Activated CD4-positive, alpha-beta T cell treated with anti-CD3 and anti-CD28 coated beads, Interleukin-10, Interleukin-2, amounts not matched to agents 100 ng/mL and 50 ng/mL, durations not matched to agents 16 hours and 8 hours (primary cell): ENCODE measurements at regions not wholly inside any gene's neighbourhood (a gene's known extent, or its start where the extent isn't known, plus 50 kb on each side); places are given as distances from the start of the nearest gene placed in this dataset.

ENCODE experiments used
- DNase-seq: peaks from one replicate; pipeline ENCODE4 v3.0.0-alpha.2; 2020

DNA sequence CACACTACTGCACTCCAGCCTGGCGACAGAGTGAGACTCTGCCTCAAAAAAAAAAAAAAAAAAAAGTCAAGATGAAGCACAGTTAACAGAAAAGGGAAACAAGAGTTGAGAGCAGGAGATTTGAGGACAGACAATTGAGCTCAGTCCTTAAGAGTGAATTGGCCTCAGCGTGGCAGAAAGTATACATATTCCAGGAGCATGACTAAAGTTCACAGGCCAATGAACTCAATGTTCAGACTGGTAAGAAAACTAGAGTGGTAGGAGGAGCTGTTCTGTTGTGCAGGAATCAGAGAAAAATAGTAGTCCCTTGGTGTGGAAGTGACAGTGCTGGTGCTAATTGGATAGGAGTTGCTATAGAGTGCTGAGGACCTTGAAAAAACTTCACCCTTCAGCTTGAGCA lies 60.0 kb downstream of the NRN1 start:
- DNase-seq: no peak

DNA sequence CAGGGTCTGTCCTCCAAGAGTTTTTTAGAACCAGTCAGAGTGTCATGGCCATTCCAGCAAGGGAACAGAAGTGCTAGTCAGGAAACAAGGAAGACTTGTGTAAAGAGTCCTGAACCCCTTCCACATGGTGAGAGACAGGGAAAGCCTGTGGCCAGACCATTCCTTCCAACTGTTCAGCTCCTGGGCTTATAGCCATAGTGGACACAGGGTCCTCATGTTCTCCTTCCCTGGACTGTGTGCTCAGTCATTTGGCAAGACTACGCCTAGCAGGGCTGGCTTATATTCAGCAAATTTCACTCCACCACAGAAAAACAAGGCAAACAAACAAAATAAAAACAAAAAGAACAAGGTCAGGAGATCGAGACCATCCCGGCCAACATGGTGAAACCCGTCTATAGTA lies 60.5 kb downstream of the NRN1 start:
- no peak for DNase-seq

DNA sequence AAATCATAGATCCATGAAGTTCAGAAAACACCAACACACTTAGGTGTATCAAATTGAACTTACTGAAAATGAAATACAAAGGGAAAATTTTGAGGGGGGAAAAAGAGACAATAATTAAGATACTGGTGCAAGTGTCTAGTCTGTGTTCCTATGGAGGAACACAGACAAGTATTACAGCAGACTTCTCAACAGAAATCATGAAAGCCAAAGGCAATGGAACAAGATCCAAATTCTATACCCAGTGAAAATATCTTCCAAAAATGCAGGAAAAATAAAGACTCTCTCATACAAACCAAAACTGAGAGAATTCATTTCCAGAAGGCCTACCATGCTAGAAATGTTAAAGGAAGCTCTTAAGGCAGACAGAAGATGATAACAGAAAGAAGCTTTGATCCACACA lies 63.1 kb downstream of the NRN1 start:
- DNase-seq: no peak

DNA sequence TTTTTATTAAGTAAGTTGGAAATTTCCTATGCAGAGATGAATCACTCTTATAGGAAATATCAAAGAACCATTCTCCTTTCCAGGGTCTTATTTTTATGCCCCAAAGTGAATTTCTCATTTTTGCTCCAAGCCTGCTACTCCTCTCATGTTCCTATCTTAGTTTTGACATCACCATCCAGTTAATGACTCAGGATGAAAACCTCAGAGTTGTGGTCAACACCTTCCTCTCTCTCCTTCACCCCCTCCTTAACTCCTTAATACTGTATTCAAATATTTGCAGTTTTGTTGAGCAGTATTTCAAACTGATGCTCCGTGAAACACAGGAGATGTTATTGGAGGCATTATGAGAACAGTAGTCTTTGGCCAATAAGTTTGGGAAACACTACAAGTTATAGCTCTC lies 64.1 kb downstream of the NRN1 start:
- DNase-seq: peak; percentile 7

DNA sequence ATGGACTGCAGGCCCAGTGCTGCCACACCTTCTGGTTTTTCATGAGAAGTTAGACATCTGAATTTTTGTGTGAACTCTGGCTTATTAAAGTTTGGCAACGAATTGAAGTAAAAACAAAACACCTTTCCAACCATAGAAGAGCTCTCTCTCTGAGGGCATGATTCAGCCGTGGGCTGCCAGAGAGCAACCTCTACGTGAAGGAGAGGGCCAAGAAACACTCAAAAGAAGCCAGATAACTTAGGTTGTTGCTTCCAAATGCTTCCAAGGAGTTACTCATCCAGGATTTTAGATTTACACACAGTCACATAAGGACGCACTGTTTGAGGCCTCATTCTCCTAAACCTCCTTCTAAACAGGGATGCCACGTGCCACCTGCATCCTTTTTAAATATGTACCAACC lies 65.5 kb downstream of the NRN1 start:
- no peak for DNase-seq

DNA sequence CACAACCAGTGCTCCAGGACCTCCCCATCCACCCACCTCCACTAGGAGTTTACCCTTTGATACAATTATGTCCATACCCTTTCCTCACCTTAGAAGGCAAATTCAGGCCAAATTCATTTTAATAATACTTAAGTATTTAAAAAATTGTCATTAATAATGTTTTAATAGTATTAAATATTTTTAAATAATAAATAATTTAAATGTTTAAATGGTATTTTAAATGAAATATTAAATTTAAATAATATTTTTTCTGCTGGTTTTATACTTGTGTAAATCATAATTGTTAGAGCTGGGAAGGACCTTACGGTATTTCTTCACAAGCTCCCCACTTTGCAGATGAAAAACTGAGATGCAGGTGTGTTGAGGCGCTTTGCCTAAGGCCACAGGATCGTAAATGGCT lies 67.8 kb downstream of the NRN1 start:
- no peak for DNase-seq

DNA sequence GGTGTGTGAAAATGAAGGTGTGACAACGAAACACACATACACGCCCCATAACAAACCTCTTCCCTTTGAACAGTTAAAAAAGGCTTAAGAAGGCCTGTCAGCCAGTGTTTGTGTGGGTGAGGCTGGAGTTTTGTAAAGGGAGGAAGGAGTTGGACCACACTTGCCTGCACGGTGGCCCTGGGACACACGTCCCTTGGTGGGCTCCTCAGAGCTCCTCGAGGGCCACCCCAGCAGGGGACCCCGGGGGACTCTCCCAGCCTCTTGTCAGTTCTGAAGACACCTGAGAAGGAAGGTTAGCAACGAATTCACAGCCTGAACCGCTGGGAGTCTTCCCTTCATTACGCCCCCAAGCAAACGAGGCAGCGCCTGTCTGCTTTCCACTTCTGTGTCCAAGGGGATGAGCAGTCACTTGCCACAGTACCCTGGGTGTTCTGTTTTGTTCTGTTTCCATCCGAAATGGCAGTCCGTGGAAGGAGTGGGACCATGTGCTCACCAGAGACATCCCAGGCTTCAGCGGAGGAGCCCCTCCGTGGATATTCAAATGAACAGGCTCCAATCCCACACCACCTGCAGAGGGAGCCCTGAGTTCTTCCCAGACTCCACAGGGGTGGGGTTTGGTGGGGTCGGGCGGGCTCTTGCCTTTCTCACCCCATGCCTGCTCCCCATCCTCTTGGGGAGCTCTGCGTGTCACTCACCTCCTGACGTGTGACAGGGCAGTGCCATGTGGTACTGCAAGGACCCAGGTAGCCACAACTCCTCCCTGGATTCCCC lies 68.6 kb downstream of the NRN1 start:
- DNase-seq: no peak

DNA sequence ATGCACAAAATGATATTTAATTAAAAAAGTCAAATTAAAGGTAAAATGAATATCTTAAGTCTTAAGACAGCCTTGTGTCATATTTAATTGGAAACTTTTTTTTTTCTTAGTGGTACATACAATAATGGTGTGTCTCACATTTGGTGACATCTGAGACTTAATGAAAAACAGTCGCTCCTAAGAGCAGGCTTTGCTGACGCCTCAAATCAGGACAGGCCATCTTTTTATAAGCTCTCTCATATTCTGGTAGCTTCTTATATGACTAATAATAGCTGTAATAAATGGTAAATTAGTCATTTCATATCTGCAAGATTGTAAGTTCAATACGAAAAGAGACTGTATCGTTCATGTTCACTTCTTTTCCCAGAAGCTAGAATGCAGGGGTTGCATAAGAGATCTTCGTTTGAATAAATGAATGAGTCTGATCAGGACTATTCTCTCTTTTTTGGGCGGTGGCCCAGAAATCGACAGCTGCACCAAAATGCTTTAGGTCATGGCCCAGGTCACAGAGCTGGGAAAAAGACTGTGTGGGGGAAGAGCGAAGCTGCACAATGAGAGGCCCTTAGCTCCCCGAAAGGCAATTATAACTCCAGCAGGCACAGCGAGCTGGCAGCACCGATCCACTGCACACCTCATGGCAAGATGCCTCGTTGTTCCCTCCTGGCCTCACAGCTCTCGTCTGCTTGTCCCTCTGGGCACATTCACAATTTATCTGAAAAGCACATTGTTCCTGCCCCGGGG lies 69.4 kb downstream of the NRN1 start:
- no peak for DNase-seq

DNA sequence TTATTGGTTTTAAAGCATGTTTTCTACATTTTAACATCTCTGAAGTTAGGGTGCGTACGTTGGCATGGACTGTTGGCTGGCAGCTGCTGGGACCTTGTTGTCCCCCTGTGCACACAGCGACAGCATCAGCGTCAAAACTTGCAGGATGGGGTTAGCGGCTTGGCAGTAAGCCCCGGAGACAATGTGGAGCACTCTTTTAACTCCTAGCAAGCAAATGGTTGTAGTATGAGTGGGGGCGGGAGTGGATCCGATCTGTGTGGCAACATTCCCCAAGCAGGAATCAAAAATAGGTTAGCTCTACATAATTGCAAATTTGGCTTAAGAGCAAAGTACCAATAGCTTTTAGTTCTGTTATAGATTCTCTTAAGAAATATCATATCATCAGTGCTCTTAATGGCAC lies 70.1 kb downstream of the NRN1 start:
- DNase-seq: no peak

DNA sequence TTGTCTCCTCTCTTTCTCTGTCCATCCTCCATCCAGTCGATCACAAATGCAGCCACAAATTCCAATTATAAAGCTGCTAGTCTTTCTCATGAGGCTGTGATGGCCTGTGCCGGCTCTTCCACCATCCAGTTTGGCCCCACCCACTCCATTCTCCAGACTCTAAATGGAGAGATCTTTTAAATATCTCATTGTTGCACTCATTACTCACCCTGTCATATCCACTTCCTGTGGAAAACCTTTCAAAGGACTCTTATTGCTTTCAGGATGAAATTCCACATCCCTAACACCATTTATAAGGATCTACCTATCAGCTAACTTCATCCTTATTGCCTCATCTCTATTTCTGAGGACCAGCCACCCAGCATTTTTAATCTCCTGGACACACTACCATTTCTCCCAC lies 70.6 kb downstream of the NRN1 start:
- no peak for DNase-seq

DNA sequence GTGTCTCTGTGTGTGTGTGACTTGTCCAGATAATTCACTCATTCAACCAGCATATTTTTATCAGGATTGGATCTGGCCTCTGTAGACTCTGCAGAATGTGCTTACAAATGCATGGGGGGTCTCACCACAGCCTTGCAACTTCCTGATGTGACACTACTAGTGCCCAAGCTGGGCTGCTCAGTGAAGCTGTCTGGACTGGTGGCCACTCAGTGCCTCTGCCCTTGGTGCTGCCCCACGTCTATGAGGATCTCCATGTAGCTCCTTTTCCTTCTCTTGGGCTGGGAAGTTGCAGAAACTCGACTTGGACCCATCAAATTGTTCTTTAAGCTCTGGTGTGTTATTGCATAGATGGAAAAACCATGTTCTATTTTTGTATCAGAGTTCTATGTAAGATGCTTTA lies 75.8 kb downstream of the NRN1 start:
- no peak for DNase-seq

DNA sequence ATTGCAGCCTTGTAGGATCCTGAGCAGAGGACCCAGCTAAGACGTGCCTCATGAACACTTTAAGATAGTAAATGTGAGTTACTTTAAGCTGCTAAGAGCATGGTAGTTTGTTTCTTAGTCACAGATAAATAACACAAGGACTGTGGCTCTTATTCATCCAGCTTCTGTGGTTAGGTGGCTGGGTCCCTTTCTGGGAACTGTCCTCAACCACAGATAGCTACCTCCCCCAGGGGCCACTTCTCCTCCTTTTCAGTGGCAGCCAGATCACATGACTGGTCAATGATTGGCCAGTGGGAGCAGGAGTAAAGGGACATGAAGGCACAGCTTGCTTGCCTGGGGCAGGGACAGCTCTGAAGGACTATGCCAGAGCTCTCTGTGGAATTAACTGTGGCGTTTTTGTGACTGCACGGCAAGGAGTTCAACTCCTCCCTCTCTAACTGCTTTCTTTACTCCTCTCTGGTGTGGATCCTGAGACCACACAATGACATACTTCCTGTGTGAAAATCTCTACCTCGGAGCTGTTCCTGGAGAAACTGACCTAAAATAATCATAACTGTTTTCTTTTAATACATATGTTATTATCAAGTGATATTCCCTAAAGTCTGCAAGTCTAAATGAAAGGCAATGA lies 76.5 kb downstream of the NRN1 start:
- DNase-seq: peak; percentile 14

DNA sequence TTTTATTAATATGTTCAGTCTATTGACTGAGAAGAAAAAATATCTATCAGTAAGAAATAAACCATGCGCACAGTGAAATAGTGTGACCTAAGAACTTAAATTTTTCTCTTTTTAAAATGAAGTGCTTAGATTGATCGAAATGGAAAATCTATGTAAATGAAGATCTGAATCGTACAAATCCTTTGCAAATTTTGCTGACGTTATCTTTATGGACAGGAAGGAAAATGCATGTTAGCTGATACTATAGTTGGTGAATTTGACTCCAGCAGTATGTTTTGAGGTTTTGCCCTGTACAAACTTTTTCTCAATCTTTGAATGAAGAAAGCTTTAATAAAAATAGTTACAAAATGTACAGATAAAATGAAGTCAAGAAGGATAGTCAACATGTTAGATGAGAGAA lies 82.9 kb downstream of the NRN1 start:
- no peak for DNase-seq

DNA sequence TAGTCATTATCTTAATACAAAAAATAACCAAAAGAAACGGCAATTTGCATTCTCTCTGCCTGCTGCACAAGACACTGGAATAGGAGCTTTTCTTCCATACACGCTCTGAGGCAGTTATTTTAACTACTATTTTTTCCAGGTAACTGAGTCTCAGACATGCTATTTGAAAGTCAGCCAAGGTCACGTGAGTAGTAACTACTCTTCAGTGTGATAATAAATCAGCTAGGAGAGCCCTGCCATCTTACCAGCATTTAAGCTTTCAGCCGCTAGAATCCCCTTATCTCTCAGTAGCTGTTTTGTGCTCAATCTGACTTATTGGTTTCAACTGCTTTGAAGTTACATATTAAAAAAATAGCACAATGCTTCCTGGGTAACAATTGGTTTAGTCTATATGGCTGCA lies 84.5 kb downstream of the NRN1 start:
- DNase-seq: no peak

DNA sequence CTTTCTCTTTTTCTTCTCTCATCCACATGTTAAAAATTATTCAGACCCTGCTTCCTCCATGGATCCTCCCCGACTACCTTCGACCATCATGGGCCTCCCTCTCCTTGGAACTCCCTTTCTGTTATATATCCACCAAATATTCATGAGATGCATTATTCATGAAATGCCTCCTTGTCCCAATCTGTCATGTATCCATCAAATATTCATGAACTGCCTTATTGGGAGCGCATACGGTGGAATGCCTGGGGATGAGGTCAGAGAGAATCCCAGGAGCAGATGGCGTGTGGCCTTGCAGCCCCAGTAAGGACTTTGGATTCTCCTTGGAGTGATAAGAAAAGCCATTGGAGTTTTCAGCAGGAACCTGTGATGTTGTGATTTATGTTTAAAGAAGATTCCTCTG lies 97.0 kb downstream of the NRN1 start:
- no peak for DNase-seq

DNA sequence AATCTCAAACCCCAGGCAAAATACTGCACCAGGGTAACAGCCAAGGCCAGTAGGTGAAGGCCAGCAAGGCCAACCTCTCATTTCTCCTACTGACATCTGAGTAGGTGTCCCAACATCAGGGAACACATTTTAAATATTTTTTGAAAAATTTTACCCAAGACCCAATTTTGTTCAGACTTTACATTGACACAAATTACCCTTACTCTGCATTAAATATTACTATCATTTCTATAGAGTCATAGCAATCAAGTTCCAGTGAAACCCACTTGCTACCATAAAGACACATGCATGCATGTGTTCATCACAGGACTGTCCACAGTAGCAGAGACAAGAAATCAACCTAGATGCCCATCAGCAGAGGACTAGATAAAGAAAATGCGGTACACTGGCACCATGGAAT lies 99.9 kb downstream of the NRN1 start:
- no peak for DNase-seq

DNA sequence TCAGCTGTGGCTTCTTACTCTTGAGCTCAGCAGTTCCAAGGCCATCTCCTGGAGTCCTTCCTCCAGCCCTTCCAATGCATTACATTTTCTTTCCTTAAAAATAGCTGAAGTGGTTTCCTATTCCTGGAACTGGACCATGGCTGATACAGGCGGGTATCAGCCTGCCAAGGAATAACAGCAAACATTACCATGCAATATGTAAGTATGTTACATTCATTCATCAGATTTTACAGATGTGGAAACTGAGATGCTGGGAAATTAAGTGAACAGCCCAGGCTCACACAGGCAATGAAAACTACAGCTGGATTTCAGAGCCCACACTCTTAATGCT lies 100.4 kb downstream of the NRN1 start:
- no peak for DNase-seq

DNA sequence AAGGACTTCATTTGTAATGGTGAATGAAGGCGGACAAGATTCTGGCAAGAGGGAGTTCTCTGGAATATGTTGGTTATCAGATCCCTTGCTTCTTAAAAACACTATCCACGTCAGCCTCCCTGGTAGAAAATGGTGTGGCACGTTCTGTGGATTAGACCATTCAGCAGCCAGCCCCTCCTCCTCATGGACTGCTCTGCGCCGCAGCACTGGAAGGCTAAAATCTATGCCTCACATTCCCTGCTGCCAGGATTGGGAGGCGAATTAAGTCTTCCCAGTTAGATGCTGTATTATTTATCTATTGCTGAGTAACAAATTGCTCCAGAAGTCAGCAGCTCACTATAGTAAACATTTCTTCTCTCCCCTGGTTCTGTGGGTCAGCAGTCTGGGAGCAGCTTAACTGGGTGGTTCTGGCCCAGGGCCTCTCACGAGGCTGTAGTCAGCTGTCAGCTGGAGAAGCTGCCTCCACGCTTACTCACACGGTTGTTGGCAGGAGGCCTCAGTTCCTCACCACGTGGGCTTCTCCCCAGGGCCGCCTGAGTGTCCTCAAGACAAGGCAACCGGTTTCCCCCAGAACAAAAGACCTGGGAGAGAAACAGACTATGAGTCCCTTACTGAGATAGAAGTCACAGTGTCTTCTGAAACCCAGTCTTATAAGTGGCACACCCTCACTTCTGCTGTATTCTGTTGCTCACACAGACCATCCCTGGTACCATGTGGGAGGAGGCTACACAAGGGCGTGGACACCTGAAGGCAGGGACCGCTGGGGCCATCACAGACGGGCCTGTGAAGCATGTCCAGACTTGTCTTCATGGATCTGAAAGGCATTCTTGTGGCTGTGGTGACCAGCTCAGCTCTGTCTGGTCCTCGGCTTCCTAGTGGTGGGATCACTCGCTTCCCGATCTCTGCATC lies 101.0 kb downstream of the NRN1 start:
- DNase-seq: no peak

DNA sequence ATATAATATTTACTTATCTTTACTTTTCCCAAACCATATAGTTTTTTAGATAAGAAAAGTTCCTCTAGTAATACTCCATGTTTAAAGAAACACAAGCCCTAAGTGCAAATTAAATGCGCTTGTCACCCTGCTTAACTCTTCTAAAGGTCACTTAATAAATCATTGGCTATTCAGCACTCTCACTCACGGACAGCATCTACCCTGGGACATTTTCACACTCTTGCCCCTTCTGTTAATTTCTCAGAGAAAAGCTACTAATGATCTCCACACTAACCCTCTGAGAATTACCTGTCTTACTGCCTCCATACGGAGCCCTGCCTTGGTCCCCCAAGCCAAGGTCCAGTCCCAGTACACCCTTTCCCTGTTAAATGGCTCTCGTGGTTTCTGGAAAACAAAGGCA lies 102.2 kb downstream of the NRN1 start:
- DNase-seq: no peak

DNA sequence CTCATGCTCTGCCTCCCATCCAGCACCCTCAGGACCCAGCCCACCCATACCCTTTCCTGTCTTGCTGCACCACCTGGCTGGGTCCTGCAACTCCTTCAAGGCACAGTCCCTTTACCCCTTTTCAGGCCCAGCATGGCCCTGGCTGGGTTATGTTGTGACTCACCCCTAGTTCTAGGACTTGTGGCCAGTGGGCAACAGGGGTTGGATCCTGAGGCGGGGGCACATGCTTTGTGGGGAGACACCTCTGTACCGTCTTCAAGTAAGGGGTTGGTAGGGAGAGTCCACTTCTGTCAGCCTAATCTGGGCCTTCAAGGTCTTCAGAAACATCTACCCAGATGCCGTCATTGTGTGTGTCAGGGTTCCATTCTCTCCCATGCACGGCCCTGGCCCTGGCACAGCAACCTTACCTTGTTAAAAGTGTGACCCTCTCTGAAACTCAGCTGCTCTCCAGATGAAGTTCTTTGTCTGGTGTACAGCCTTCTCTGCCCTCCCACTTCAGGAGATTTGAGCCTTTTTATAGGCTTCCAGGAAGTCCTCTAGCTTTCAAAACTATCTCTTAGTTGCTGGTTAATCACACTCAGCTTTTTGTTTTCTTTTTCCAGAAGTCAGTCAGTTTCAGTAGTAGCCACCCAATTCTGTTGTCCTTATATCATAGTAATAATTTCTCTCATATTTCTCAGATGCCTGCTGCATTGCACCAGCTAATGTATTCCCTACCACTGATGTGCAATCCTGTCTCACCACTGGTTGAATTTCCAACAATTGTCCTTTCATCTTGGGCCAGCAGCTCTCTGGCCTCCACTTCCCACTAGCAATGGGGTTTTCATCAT lies 107.3 kb downstream of the NRN1 start:
- DNase-seq: no peak

DNA sequence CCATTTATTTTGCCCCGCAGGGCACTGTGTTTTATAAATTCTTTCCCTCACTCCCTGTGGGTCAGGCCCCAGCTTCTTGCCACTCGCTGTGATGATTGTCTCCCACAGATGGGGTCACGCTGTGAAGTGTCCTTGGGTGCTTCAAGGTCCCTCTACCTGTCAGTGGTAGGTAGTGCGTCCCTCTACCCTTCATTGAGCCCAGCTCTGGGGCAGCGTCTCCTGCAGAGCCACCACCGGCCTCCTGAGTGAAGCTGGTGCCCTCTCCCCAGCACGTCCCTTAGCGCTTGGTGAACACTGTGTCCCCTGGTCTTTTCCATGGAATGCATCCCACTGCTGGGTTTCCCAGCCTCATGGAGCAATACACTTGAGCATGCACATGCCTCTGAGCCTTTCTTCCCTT lies 108.2 kb downstream of the NRN1 start:
- no peak for DNase-seq

DNA sequence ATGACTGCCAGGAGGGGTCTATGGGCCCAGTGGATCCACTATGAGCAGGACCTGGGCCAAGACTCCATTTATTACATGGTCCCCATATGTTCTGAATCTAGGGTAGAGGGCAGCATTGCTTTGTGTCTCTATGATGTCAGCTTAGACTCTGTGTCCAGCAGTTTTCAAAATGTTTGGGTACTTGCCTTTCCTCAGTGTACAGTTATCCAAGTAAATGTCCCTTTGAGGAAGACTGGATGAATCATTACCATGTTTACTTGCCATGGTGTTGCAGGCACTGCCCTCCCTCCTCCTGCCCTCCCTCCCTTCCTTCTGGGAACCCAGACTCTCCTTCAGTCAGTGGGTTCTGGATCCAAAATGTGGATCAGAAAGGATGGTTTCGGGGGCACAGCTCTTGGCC lies 108.6 kb downstream of the NRN1 start:
- no peak for DNase-seq
